Suprapubic skin (tissue), 4 donors: ENCODE measurements at regions not wholly inside any gene's neighbourhood (a gene's known extent, or its start where the extent isn't known, plus 50 kb on each side); places are given as distances from the start of the nearest gene placed in this dataset.

Source experiments
- POLR2A ChIP-seq, 2 donors: fragments of 450-650 bp; IDR thresholded peaks; one replicate each; pipeline ENCODE4 v1.6.1; 2017; ENCODE audit warnings: antibody characterized with exemption in 2 of 2, mild to moderate bottlenecking in 2 of 2, moderate library complexity in 2 of 2
- POLR2AphosphoS5 ChIP-seq, 3 donors: sonication (generic); formaldehyde crosslinking; IDR thresholded peaks; one replicate each; pipeline ENCODE4 v1.6.1; 2017; ENCODE audit warnings: antibody characterized with exemption in 3 of 3
- TF ChIP-seq, protein P1 (sequence below), 2 donors: fragments of 200-600 bp in 1 of 2; fragments of 450-650 bp in 1 of 2; sonication (generic) in 1 of 2; IDR thresholded peaks; one replicate each; pipeline ENCODE4 v1.5.1; 2016 to 2019; ENCODE audit warnings: antibody characterized with exemption in 2 of 2, mild to moderate bottlenecking in 1 of 2, moderate library complexity in 1 of 2

DNA sequence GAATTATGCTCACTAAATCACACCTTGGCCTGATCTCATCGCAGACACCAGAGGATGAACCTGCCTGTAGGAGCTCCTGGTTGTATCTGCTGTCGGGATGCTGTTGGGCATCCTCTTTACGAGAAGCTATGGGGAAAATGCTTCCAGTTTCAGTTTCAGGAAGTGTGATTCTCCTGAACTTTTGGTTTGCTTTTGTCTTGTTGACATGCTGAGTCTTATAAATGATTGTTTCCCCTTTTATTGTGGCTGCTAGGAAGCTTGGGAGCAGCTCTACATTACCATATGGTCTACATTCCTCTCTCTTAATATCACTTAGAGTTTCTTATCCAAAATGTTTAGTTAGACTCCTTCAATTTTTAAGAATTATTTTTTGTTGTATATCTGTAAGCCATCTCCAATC, 227.5 kb downstream of the MTX2 start:
- TF ChIP-seq, protein P1, sequence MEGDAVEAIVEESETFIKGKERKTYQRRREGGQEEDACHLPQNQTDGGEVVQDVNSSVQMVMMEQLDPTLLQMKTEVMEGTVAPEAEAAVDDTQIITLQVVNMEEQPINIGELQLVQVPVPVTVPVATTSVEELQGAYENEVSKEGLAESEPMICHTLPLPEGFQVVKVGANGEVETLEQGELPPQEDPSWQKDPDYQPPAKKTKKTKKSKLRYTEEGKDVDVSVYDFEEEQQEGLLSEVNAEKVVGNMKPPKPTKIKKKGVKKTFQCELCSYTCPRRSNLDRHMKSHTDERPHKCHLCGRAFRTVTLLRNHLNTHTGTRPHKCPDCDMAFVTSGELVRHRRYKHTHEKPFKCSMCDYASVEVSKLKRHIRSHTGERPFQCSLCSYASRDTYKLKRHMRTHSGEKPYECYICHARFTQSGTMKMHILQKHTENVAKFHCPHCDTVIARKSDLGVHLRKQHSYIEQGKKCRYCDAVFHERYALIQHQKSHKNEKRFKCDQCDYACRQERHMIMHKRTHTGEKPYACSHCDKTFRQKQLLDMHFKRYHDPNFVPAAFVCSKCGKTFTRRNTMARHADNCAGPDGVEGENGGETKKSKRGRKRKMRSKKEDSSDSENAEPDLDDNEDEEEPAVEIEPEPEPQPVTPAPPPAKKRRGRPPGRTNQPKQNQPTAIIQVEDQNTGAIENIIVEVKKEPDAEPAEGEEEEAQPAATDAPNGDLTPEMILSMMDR (IDR thresholded peaks at IDR 0.05) = no peak
- TF ChIP-seq POLR2AphosphoS5 (IDR thresholded peaks at IDR 0.05) (no peak), POLR2A (IDR thresholded peaks at IDR 0.05) (no peak)
